Fibroblast of skin of back (primary cell): ENCODE measurements at regions not wholly inside any gene's neighbourhood (a gene's known extent, or its start where the extent isn't known, plus 50 kb on each side); places are given as distances from the start of the nearest gene placed in this dataset.

ENCODE experiments used
- DNase-seq: peaks from one replicate; pipeline ENCODE4 v3.0.0-alpha.2; 2013

DNA sequence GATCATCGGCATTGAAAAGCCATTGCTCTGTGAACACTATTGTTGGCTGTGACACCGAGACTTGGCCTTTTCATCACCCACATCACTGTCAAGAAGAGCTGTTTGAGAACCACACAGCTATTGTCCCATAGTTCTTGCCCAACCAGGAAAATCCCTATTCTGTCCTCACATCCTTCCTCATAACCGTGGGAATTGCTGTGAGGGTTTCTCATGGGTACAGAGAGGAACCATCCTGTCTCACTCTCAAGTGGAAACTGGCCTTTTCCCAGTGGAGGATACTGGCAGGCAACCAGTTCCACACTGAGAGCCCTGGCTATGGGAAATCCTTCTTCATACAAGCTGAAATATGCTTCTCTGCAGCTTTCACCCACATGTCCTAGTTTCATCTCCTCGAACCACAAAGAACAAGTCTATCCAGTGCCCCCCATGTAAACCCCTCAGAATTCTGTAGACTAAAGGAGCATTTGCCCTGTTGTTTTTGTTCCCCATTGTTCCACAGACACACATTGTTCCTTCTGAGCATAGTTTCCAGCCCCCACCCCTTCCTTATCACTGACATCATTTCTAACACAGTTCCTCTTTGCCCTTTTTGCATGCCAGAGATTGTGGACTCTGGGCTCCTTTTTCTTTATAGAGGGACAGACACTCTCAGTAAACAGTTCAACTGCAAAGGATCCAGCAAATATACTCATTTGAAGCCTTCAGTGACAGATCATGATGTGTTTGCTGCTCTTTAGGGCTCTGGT is 57.8 kb upstream of the C5orf46 start:
- no peak for DNase-seq

DNA sequence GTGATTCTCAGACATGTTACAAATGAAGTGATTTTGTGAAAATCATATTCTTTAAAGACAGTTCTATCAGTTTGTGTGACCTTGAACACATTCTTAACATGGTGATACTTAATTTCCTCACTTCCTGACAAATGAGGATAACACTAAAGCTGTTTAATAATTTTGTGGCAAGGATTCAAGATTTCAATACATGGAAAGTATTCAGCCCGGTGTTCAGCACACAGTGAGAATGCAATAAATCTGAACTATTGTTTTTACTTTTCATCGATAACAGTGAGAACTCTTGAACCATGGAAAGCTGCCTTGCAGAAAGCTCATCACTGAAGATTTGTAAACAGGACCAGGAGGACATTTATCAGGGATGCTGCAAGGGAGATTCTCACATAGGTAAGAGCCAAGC is 57.1 kb upstream of the C5orf46 start:
- DNase-seq, result no peak

DNA sequence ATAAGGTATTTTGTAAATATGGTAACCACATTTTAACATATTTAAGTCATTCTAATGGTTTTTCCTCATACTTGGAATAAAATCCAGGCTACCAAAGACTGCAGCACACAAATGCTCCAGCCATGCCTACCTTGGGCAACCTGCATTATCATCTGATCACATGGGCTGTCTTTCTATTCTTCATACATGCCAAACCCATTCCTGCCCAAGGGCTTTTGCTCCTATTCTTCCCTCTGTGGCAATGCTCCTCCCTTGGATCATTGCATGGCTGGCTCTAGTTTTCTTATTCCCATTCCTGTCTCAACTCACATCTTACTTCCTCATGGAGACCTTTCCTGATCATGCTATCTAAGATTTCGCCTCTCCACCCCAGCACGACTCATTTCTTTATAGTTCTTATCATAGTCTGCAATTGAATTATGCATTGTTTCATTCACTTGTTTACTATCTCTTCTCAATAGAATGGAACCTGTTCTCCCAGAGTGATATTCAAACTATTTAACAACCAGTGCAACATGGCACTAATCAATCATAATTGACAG is 54.9 kb upstream of the C5orf46 start:
- no peak for DNase-seq

DNA sequence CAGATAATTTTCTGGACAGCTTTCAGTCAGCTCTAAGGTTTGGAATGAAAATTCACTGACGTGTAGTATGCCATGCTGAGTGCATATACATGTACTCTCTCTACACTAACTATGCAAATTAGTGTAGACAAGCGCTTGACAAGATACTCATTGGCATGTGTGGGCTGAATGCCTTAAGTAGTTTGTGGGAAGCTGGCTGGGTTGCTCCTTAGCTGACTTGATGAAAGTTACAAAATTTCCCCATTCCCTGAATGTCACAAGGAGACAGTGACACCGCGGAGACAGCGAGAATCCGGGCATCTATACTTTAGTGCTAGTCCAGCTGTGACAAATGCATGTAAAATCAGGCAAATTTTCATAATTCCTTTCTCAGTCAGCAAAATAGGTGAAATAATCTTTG is 51.6 kb upstream of the C5orf46 start:
- DNase-seq, result no peak

DNA sequence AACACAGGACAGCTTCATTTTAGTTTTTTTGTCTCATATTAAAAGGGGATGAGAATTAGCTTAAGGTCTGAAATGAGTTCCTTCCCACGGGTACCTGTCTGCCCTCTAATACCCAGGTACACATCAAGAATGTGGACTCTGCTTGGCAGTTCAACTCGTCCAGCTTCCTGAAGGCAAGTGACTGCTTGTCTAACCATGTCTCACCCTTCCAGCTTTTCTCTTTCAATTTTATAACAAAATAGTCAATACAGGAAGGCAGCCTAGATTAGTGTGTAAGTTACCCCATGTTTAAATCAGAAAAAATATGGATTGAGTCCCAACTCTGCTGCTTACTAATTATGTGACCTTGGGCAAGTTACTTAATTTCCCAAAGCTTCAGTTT is 50.5 kb upstream of the C5orf46 start:
- no peak for DNase-seq

DNA sequence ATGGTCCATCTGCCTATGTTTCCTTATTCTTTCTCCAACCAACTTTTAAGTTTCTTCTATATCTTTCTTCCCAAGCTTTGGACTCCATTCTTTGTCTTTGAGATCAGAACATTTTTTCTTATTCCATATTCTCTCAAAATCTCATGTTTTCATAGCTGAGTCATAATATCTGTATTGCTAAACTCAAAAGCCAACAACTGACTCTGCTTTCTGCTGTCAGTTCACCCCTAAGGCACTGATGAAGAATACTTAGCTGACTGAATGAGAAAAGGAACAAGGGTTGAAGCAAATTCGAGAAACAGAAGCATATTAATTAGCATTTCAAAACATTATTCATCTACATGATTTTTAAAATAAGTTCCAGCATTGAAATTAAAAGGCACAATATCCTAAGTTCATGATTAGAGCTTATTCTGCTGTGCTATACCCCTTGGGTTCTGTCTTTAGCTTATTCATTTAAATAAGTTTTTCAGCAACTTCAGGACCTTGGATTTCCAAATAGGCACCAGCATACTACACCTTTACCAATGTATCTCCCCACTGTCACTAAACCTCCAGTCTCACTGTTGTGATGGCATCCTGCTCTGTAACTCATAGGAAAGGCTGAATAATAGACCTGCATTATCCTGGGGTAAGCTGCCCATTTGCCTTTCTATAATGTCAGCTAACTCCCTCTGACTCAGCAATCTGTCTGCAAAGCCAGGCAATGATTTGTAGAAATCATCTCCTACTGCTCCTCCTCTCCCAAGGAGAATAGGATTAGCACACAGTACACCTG is 49.9 kb upstream of the C5orf46 start:
- peak; percentile 1 for DNase-seq
